ENCODE measurements at regions not wholly inside any gene's neighbourhood (a gene's known extent, or its start where the extent isn't known, plus 50 kb on each side); places are given as distances from the start of the nearest gene placed in this dataset.
"Not testable (repeated sequence)": the region's sequence is repeated elsewhere in the genome, so short reads cannot be mapped to it uniquely, and the experiment has no call there.

DNA sequence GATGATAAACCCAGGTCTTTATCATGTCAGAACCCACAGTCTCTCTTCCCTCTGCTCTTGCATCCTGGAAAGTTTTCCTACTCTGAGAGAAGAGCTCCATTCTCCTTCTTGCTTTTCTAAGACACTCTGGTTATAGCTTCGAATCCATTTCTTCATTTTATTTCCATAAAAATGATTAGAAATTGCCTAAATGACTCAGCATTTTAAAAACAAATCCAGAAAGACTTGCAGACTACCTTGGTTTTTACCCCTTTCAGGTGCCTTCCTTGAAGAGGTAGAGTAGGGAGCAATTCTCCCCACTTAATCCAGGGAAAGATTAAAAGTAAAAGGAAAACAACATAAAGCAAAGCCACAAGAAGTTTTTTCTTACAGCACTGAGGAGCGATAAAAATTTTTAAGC, 1256.0 kb downstream of the ROBO1 start:
- intact Hi-C loops (cut with DNase I) = no loop called here
- Histone ChIP-seq H3K27ac (no peak overlapping the region), H3K36me3 (replicated peaks in 1 of 2) (no peaks in the 10 kb centered on the region), H3K27me3 (no peaks in the 10 kb centered on the region), H3K4me3 (no peak overlapping the region), H3K9me3 (replicated peaks in 1 of 3) (no peaks in the 10 kb centered on the region), H3K4me1 (replicated peaks in 1 of 2) (no peaks in the 10 kb centered on the region)
- no peak for TF ChIP-seq POLR2A (IDR thresholded peaks at IDR 0.05)
- TF ChIP-seq, protein P1, sequence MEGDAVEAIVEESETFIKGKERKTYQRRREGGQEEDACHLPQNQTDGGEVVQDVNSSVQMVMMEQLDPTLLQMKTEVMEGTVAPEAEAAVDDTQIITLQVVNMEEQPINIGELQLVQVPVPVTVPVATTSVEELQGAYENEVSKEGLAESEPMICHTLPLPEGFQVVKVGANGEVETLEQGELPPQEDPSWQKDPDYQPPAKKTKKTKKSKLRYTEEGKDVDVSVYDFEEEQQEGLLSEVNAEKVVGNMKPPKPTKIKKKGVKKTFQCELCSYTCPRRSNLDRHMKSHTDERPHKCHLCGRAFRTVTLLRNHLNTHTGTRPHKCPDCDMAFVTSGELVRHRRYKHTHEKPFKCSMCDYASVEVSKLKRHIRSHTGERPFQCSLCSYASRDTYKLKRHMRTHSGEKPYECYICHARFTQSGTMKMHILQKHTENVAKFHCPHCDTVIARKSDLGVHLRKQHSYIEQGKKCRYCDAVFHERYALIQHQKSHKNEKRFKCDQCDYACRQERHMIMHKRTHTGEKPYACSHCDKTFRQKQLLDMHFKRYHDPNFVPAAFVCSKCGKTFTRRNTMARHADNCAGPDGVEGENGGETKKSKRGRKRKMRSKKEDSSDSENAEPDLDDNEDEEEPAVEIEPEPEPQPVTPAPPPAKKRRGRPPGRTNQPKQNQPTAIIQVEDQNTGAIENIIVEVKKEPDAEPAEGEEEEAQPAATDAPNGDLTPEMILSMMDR (IDR thresholded peaks at IDR 0.05) = no peak
- 48 to 69% (median 57%) methylated on average over 2 of the region's 2 CpGs for WGBS, 4 donors
- no peak for DNase-seq

DNA sequence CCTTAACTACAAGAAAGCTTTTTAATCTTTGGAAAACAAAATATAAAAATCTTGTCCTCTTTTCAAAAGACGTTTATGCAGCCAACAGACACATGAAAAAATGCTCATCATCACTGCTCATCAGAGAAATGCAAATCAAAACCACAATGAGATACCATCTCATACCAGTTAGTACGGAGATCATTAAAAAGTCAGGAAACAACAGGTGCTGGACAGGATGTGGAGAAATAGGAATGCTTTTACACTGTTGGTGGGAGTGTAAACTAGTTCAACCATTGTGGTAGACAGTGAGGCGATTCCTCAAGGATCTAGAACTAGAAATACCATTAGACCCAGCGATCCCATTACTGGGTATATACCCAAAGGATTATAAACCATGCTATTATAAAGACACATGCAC, 1255.0 kb downstream of the ROBO1 start:
- H3K36me3 ChIP-seq (replicated peaks in 1 of 2); H3K27ac ChIP-seq; H3K27me3 ChIP-seq; H3K4me1 ChIP-seq (replicated peaks in 1 of 2); intact Hi-C loops (cut with DNase I); DNase-seq; H3K4me3 ChIP-seq; H3K9me3 ChIP-seq (replicated peaks in 1 of 3): not testable (repeated sequence)
- 72 to 92% (median 77%) methylated on average over 4 of the region's 4 CpGs for WGBS, 4 donors

DNA sequence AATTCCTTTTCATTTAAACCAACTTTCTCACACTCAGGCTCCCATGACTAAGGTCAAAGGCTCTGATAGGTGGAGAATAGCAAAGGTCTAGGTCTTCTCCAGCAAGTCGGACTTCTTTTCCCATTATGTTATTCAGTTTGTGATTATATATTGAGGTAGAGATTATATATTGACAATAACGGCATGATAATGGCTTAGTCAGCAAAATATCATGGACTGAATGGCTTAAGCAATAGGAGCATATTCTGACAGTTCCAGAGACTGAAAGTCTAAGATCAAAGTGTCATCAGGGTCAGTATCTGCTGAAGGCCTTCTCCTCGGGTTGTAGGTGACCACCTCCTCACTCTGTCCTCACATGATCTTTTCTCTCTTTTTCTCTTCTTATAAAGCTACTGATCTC, 1251.4 kb downstream of the ROBO1 start:
- WGBS, 4 donors = 67 to 83% (median 73%) methylated on average over 3 of the region's 3 CpGs
- TF ChIP-seq POLR2A (IDR thresholded peaks at IDR 0.05) = no peak
- TF ChIP-seq, protein P1 (IDR thresholded peaks at IDR 0.05) = no peak
- no peak for DNase-seq
- Histone ChIP-seq H3K4me1 (replicated peaks in 1 of 2) (no peaks in the 10 kb centered on the region), H3K36me3 (replicated peaks in 1 of 2) (no peaks in the 10 kb centered on the region), H3K9me3 (replicated peaks in 1 of 3) (no peaks in the 10 kb centered on the region), H3K27me3 (no peaks in the 10 kb centered on the region), H3K27ac (no peak overlapping the region), H3K4me3 (no peak overlapping the region)
- intact Hi-C loops (cut with DNase I) = no loop called here

DNA sequence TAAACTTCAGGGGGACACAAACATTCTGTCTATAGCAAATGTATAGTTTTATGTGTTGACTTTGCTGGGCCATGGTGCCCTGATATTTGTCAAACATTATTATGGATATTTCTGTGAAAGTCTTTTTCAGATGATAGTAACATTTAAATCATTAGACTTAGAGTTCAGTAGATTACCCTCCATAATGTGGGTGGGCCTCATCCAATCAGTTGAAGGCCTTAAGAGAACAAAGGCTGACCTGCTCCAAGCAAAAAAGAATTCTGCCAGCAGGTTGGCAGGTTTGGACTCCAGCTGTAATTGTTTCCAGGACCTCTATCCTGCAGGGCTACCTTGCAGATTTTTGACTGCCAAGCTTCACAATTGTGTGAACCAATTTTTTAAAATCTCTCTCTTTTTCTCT, 1250.9 kb downstream of the ROBO1 start:
- Histone ChIP-seq H3K4me1 (replicated peaks in 1 of 2) (no peaks in the 10 kb centered on the region), H3K27ac (no peak overlapping the region), H3K36me3 (replicated peaks in 1 of 2) (no peaks in the 10 kb centered on the region), H3K9me3 (replicated peaks in 1 of 3) (no peaks in the 10 kb centered on the region), H3K4me3 (no peak overlapping the region), H3K27me3 (no peaks in the 10 kb centered on the region)
- DNase-seq = no peak
- intact Hi-C loops (cut with DNase I) = no loop called here
- no peak for TF ChIP-seq POLR2A (IDR thresholded peaks at IDR 0.05)
- TF ChIP-seq, protein P1 (IDR thresholded peaks at IDR 0.05) = no peak

DNA sequence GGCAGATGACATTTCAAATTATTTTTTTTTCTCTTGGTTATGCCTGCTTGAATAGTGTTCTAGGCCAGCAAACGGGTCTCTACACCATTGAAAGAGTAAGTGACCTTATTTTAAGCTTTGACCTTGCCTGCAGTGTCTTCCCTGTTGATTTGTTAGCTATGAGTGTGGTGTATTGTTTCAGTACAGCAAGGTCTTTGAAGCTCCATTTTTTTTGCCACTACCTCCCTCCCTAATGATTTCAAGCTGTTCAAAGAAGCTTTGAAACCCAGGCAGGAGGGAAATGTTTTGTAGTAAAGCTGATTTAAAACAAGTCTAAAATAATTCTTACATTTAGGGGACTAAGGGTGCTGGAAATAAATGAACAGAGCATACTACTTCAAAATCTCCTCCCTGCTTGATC, 1249.8 kb downstream of the ROBO1 start:
- Histone ChIP-seq H3K27me3 (no peaks in the 10 kb centered on the region), H3K27ac (no peak overlapping the region), H3K36me3 (replicated peaks in 1 of 2) (no peaks in the 10 kb centered on the region), H3K4me3 (no peak overlapping the region), H3K4me1 (replicated peaks in 1 of 2) (no peaks in the 10 kb centered on the region), H3K9me3 (replicated peaks in 1 of 3) (no peaks in the 10 kb centered on the region)
- DNase-seq = no peak
- TF ChIP-seq, protein P1 (IDR thresholded peaks at IDR 0.05) = no peak
- TF ChIP-seq POLR2A (IDR thresholded peaks at IDR 0.05) = no peak
- 0 to 31% (median 9%) methylated on average over 1 of the region's 1 CpG for WGBS, 4 donors
- intact Hi-C loops (cut with DNase I) = no loop called here

Data from adrenal gland (tissue), 9 donors.